AG08396 (cell line): ENCODE measurements at regions not wholly inside any gene's neighbourhood (a gene's known extent, or its start where the extent isn't known, plus 50 kb on each side); places are given as distances from the start of the nearest gene placed in this dataset.

Experiments used
- DNase-seq: peaks from one replicate; pipeline ENCODE4 v3.0.0; 2012; ENCODE audit warnings: low spot score, mixed read lengths

- no peak for DNase-seq
Measured at GRCh38 chr2:107627926-107628325, 198.8 kb upstream of the RGPD4 start.

GRCh38 chr2:107633580-107634147, 193.0 kb upstream of the RGPD4 start:
- DNase-seq: peak; percentile 61

- DNase-seq: no peak
Measured at GRCh38 chr2:107634172-107634571, 192.5 kb upstream of the RGPD4 start.

GRCh38 chr2:107635883-107636282, 190.8 kb upstream of the RGPD4 start:
- no peak for DNase-seq

- no peak for DNase-seq
Measured at GRCh38 chr2:107645586-107645985, 181.1 kb upstream of the RGPD4 start.

- DNase-seq: no peak
Measured at GRCh38 chr2:107648781-107649404, 177.8 kb upstream of the RGPD4 start.

- no peak for DNase-seq
Measured at GRCh38 chr2:107657049-107657448, 169.6 kb upstream of the RGPD4 start.

GRCh38 chr2:107663632-107664031, 163.1 kb upstream of the RGPD4 start:
- DNase-seq: no peak

- DNase-seq: peak; percentile 12
Measured at GRCh38 chr2:107669335-107669734, 157.4 kb upstream of the RGPD4 start.

- no peak for DNase-seq
Measured at GRCh38 chr2:107681936-107682335, 144.8 kb upstream of the RGPD4 start.

GRCh38 chr2:107684421-107684820, 142.3 kb upstream of the RGPD4 start:
- DNase-seq: no peak

- no peak for DNase-seq
Measured at GRCh38 chr2:107685421-107685986, 141.2 kb upstream of the RGPD4 start.

- no peak for DNase-seq
Measured at GRCh38 chr2:107687073-107687472, 139.6 kb upstream of the RGPD4 start.

- no peak for DNase-seq
Measured at GRCh38 chr2:107688135-107688534, 138.6 kb upstream of the RGPD4 start.

- no peak for DNase-seq
Measured at GRCh38 chr2:107693604-107694003, 133.1 kb upstream of the RGPD4 start.

GRCh38 chr2:107694667-107695066, 132.0 kb upstream of the RGPD4 start:
- no peak for DNase-seq

- DNase-seq: no peak
Measured at GRCh38 chr2:107697385-107697784, 129.3 kb upstream of the RGPD4 start.

GRCh38 chr2:107698861-107699260, 127.8 kb upstream of the RGPD4 start:
- no peak for DNase-seq

- DNase-seq: no peak
Measured at GRCh38 chr2:107700073-107700472, 126.6 kb upstream of the RGPD4 start.

GRCh38 chr2:107711941-107712340, 114.8 kb upstream of the RGPD4 start:
- DNase-seq: no peak

- no peak for DNase-seq
Measured at GRCh38 chr2:107712857-107713256, 113.8 kb upstream of the RGPD4 start.

- no peak for DNase-seq
Measured at GRCh38 chr2:107717661-107718060, 109.0 kb upstream of the RGPD4 start.

- no peak for DNase-seq
Measured at GRCh38 chr2:107719141-107719540, 107.6 kb upstream of the RGPD4 start.

GRCh38 chr2:107719836-107720235, 106.9 kb upstream of the RGPD4 start:
- no peak for DNase-seq
